ENCODE measurements at regions not wholly inside any gene's neighbourhood (a gene's known extent, or its start where the extent isn't known, plus 50 kb on each side); places are given as distances from the start of the nearest gene placed in this dataset.

- TF ChIP-seq, protein P1, sequence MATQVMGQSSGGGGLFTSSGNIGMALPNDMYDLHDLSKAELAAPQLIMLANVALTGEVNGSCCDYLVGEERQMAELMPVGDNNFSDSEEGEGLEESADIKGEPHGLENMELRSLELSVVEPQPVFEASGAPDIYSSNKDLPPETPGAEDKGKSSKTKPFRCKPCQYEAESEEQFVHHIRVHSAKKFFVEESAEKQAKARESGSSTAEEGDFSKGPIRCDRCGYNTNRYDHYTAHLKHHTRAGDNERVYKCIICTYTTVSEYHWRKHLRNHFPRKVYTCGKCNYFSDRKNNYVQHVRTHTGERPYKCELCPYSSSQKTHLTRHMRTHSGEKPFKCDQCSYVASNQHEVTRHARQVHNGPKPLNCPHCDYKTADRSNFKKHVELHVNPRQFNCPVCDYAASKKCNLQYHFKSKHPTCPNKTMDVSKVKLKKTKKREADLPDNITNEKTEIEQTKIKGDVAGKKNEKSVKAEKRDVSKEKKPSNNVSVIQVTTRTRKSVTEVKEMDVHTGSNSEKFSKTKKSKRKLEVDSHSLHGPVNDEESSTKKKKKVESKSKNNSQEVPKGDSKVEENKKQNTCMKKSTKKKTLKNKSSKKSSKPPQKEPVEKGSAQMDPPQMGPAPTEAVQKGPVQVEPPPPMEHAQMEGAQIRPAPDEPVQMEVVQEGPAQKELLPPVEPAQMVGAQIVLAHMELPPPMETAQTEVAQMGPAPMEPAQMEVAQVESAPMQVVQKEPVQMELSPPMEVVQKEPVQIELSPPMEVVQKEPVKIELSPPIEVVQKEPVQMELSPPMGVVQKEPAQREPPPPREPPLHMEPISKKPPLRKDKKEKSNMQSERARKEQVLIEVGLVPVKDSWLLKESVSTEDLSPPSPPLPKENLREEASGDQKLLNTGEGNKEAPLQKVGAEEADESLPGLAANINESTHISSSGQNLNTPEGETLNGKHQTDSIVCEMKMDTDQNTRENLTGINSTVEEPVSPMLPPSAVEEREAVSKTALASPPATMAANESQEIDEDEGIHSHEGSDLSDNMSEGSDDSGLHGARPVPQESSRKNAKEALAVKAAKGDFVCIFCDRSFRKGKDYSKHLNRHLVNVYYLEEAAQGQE (IDR thresholded peaks at IDR 0.05; ENCODE audit: insufficient read depth in 1 of 2, low read depth in 2 of 2, low read length in 2 of 2): no peak
- no peak for TF ChIP-seq TAF1 (IDR thresholded peaks at IDR 0.05; ENCODE audit: borderline replicate concordance, insufficient read depth, low read length)
- no peak for TF ChIP-seq SIN3A (IDR thresholded peaks at IDR 0.05; ENCODE audit: borderline replicate concordance, insufficient read depth, low read length)
- TF ChIP-seq POLR2AphosphoS5 (IDR thresholded peaks at IDR 0.05; ENCODE audit: low read depth, low read length): no peak
- TF ChIP-seq FOXP2 (optimal IDR thresholded peaks at IDR 0.05; ENCODE audit: borderline replicate concordance, extremely low read depth, extremely low read length, insufficient read depth): no peak
These were observed 84.4 kb upstream of the SYPL1 start for GRCh38 chr7:106196460-106197021.

GRCh38 chr7:106193661-106194060, 81.5 kb upstream of the SYPL1 start:
- TF ChIP-seq TAF1 (IDR thresholded peaks at IDR 0.05; ENCODE audit: borderline replicate concordance, insufficient read depth, low read length) (no peak), FOXP2 (optimal IDR thresholded peaks at IDR 0.05; ENCODE audit: borderline replicate concordance, extremely low read depth, extremely low read length, insufficient read depth) (no peak), SIN3A (IDR thresholded peaks at IDR 0.05; ENCODE audit: borderline replicate concordance, insufficient read depth, low read length) (no peak), POLR2AphosphoS5 (IDR thresholded peaks at IDR 0.05; ENCODE audit: low read depth, low read length) (no peak)
- TF ChIP-seq, protein P1 (IDR thresholded peaks at IDR 0.05; ENCODE audit: insufficient read depth in 1 of 2, low read depth in 2 of 2, low read length in 2 of 2): no peak

- no peak for TF ChIP-seq FOXP2 (optimal IDR thresholded peaks at IDR 0.05; ENCODE audit: borderline replicate concordance, extremely low read depth, extremely low read length, insufficient read depth)
- TF ChIP-seq, protein P1 (IDR thresholded peaks at IDR 0.05; ENCODE audit: insufficient read depth in 1 of 2, low read depth in 2 of 2, low read length in 2 of 2): 0 out of 4 replicates have a peak, but pooled peaks of 1 of the 2 experiments have one; percentile 16
These were observed 78.6 kb upstream of the SYPL1 start for GRCh38 chr7:106190589-106191330.

- no peak for TF ChIP-seq FOXP2 (optimal IDR thresholded peaks at IDR 0.05; ENCODE audit: borderline replicate concordance, extremely low read depth, extremely low read length, insufficient read depth)
- no peak for TF ChIP-seq SIN3A (IDR thresholded peaks at IDR 0.05; ENCODE audit: borderline replicate concordance, insufficient read depth, low read length)
- TF ChIP-seq, protein P1 (IDR thresholded peaks at IDR 0.05; ENCODE audit: insufficient read depth in 1 of 2, low read depth in 2 of 2, low read length in 2 of 2): no peak
These were observed 75.7 kb upstream of the SYPL1 start for GRCh38 chr7:106187613-106188350.

All from PFSK-1 (cell line).